B cell (primary cell): ENCODE measurements at regions not wholly inside any gene's neighbourhood (a gene's known extent, or its start where the extent isn't known, plus 50 kb on each side); places are given as distances from the start of the nearest gene placed in this dataset.

Experiments
- EZH2 ChIP-seq: IDR thresholded peaks from 2 replicates; pipeline ENCODE4 v1.6.1; 2012; ENCODE audit warnings: borderline replicate concordance, low read depth, mild to moderate bottlenecking, moderate library complexity, low read length; ENCODE audit not compliant: insufficient read depth, poor library complexity, severe bottlenecking
- TF ChIP-seq, protein P1 (sequence below): fragments of 200-600 bp; IDR thresholded peaks from one replicate; pipeline ENCODE4 v1.8.0; 2022; ENCODE audit warnings: antibody characterized with exemption, mild to moderate bottlenecking

GRCh38 chr4:182063651-182064050 is 179.6 kb upstream of the TENM3 start:
- TF ChIP-seq, protein P1, sequence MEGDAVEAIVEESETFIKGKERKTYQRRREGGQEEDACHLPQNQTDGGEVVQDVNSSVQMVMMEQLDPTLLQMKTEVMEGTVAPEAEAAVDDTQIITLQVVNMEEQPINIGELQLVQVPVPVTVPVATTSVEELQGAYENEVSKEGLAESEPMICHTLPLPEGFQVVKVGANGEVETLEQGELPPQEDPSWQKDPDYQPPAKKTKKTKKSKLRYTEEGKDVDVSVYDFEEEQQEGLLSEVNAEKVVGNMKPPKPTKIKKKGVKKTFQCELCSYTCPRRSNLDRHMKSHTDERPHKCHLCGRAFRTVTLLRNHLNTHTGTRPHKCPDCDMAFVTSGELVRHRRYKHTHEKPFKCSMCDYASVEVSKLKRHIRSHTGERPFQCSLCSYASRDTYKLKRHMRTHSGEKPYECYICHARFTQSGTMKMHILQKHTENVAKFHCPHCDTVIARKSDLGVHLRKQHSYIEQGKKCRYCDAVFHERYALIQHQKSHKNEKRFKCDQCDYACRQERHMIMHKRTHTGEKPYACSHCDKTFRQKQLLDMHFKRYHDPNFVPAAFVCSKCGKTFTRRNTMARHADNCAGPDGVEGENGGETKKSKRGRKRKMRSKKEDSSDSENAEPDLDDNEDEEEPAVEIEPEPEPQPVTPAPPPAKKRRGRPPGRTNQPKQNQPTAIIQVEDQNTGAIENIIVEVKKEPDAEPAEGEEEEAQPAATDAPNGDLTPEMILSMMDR: no peak
- TF ChIP-seq EZH2: no peak
